OCI-LY7 (cell line): ENCODE measurements at regions not wholly inside any gene's neighbourhood (a gene's known extent, or its start where the extent isn't known, plus 50 kb on each side); places are given as distances from the start of the nearest gene placed in this dataset.

Experiments used
- BruUV-seq: library from RNA; stranded (reverse); fragments of 400-500 nt; replicated peaks from 2 replicates; lab custom pipeline; 2021; lab: Mats Ljungman, UMichigan
- CTCF ChIA-PET: fragments of 300-600 bp; sonication (Branson Sonifier 250); formaldehyde crosslinking; loops from one replicate; lab custom pipeline; 2022; ENCODE audit warnings: antibody characterized with exemption; ENCODE audit not compliant: unreplicated experiment; lab: Charles Lee
- POLR2A ChIA-PET: fragments of 300-600 bp; sonication (Branson Sonifier 250); formaldehyde crosslinking; loops from one replicate; lab custom pipeline; 2022; ENCODE audit warnings: antibody characterized with exemption; lab: Charles Lee
- DNase-seq: peaks from one replicate; pipeline ENCODE4 v3.0.0-alpha.2; 2015; ENCODE audit warnings: low spot score
- H2AFZ ChIP-seq: fragments of 200-600 bp; sonication (generic), shearing (Covaris generic); 2 replicates; pipeline ENCODE4 v1.6.1; 2014; ENCODE audit warnings: mild to moderate bottlenecking, antibody characterized with exemption, low read length, moderate library complexity
- H3K27ac ChIP-seq: fragments of 200-600 bp; sonication (generic); 2 replicates; pipeline ENCODE4 v1.5.1; 2014; ENCODE audit warnings: mixed run types, low read depth, mild to moderate bottlenecking, moderate library complexity, low read length, inconsistent platforms; ENCODE audit not compliant: poor library complexity, severe bottlenecking
- H3K36me3 ChIP-seq: fragments of 200-600 bp; sonication (generic); 2 replicates; pipeline ENCODE4 v1.6.1; 2014; ENCODE audit warnings: mild to moderate bottlenecking, antibody characterized with exemption, low read length, moderate library complexity, mixed read lengths; ENCODE audit not compliant: insufficient read depth
- H3K4me1 ChIP-seq: fragments of 200-600 bp; sonication (generic); 2 replicates; pipeline ENCODE4 v1.5.1; 2014; ENCODE audit warnings: mild to moderate bottlenecking, low read length; ENCODE audit not compliant: insufficient read depth, poor library complexity, severe bottlenecking
- H3K4me2 ChIP-seq: fragments of 200-600 bp; sonication (generic); 2 replicates; pipeline ENCODE4 v1.6.1; 2014; ENCODE audit warnings: mild to moderate bottlenecking, low read length
- H3K4me3 ChIP-seq: fragments of 200-600 bp; sonication (generic); 2 replicates; pipeline ENCODE4 v1.5.1; 2014; ENCODE audit warnings: mild to moderate bottlenecking, low read depth, low read length; ENCODE audit not compliant: poor library complexity, severe bottlenecking
- H3K79me2 ChIP-seq: fragments of 200-600 bp; sonication (generic); 2 replicates; pipeline ENCODE4 v1.6.1; 2016; ENCODE audit warnings: low read depth, mild to moderate bottlenecking, low read length, moderate library complexity, mixed read lengths; ENCODE audit not compliant: insufficient read depth
- H3K9me2 ChIP-seq: fragments of 200-600 bp; sonication (generic); 2 replicates; pipeline ENCODE4 v1.6.1; 2016; ENCODE audit warnings: mild to moderate bottlenecking, low read length, mixed read lengths; ENCODE audit not compliant: insufficient read depth
- H3K9me3 ChIP-seq: fragments of 200-600 bp; sonication (generic); 2 replicates; pipeline ENCODE4 v1.6.1; 2014; ENCODE audit warnings: mild to moderate bottlenecking, mixed run types, low read length, mixed read lengths
- H4K20me1 ChIP-seq: fragments of 200-600 bp; sonication (generic); 2 replicates; pipeline ENCODE4 v1.6.1; 2014; ENCODE audit warnings: mild to moderate bottlenecking, antibody characterized with exemption, low read length, moderate library complexity, mixed read lengths; ENCODE audit not compliant: insufficient read depth
- EZH2phosphoT487 ChIP-seq: fragments of 200-600 bp; sonication (generic); IDR thresholded peaks from 2 replicates; pipeline ENCODE4 v1.6.1; 2018; ENCODE audit warnings: low read depth, borderline replicate concordance, mild to moderate bottlenecking, mixed run types, antibody characterized with exemption, low read length, moderate library complexity, mixed read lengths
- intact Hi-C: fragments of 100-400 bp; cut with micrococcal nuclease; formaldehyde crosslinking; loops from one replicate; pipeline ENCODE4 v1.10.0; 2022; ENCODE audit not compliant: unreplicated experiment
- TF ChIP-seq, protein P1 (sequence below): fragments of 200-600 bp; sonication (generic); conservative IDR thresholded peaks from 2 replicates; pipeline ENCODE4 v1.5.1; 2014; ENCODE audit warnings: mild to moderate bottlenecking, antibody characterized with exemption, low read length, moderate library complexity, mixed read lengths

GRCh38 chr3:34175636-34176176, 377.3 kb downstream of the PDCD6IP start:
- POLR2A ChIA-PET: interaction anchor here (0.7 kb wide), 1 partner anchor 11 kb away, joined by 3 read pairs; no protein-coding TSS in a partner anchor
- peak; percentile 12 for DNase-seq
- CTCF ChIA-PET: no interaction called here

GRCh38 chr3:34176723-34177122, 378.3 kb downstream of the PDCD6IP start:
- Histone ChIP-seq H4K20me1 (no peaks in the 10 kb centered on the region), H3K4me3 (no peak overlapping the region), H3K27ac (no peak overlapping the region), H2AFZ (peak overlapping the region; percentile 84; the same call in 1 of the 2 replicates), H3K4me2 (no peak overlapping the region), H3K9me3 (no peaks in the 10 kb centered on the region), H3K36me3 (no peaks in the 10 kb centered on the region), H3K9me2 (no peaks in the 10 kb centered on the region), H3K4me1 (peaks cover 10% of the 10 kb centered on the region), H3K79me2 (no peaks in the 10 kb centered on the region)
- TF ChIP-seq EZH2phosphoT487: no peak
- TF ChIP-seq, protein P1, sequence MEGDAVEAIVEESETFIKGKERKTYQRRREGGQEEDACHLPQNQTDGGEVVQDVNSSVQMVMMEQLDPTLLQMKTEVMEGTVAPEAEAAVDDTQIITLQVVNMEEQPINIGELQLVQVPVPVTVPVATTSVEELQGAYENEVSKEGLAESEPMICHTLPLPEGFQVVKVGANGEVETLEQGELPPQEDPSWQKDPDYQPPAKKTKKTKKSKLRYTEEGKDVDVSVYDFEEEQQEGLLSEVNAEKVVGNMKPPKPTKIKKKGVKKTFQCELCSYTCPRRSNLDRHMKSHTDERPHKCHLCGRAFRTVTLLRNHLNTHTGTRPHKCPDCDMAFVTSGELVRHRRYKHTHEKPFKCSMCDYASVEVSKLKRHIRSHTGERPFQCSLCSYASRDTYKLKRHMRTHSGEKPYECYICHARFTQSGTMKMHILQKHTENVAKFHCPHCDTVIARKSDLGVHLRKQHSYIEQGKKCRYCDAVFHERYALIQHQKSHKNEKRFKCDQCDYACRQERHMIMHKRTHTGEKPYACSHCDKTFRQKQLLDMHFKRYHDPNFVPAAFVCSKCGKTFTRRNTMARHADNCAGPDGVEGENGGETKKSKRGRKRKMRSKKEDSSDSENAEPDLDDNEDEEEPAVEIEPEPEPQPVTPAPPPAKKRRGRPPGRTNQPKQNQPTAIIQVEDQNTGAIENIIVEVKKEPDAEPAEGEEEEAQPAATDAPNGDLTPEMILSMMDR: no peak
- no peak for DNase-seq
- intact Hi-C loops: no loop called here
- CTCF ChIA-PET: no interaction called here
- POLR2A ChIA-PET: interaction anchor here (1.2 kb wide), 1 partner anchor 9 kb away, joined by 3 read pairs; no protein-coding TSS in a partner anchor
- no TSS peak for BruUV-seq

More at GRCh38 chr3:34175636-34176176, 377.3 kb downstream of the PDCD6IP start:
- Histone ChIP-seq H2AFZ (peak overlapping the region; percentile 84), H3K4me1 (peaks cover 10% of the 10 kb centered on the region), H3K27ac (no peak overlapping the region), H3K4me2 (peak overlapping the region; percentile 15), H3K79me2 (no peaks in the 10 kb centered on the region), H3K9me2 (no peaks in the 10 kb centered on the region), H4K20me1 (no peaks in the 10 kb centered on the region), H3K9me3 (no peaks in the 10 kb centered on the region), H3K36me3 (no peaks in the 10 kb centered on the region), H3K4me3 (no peak overlapping the region)
- BruUV-seq: no TSS peak
- intact Hi-C loops: no loop called here
- TF ChIP-seq, protein P1: no peak
- TF ChIP-seq EZH2phosphoT487: no peak

DNA sequence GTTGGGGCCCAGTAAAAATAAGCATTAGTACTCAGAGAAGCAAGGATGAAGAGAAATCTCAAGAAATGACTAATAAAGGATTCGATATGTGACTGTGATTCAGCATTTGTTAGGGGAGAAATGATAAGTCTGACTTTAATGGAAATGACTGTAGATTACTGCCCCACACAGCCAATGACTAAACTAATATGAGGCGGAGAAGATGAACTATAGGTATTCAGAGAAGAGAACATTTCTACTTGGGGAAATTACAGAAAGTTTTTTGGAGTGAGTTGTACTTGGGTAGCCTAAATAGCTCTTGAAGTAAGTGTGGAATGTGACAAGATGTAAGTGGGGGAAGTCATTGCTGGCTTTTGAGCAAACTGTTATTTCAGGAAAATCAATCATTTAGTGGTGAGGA, 380.0 kb downstream of the PDCD6IP start:
- H2AFZ ChIP-seq: no peak overlapping the region; the same call in 1 of the 2 replicates
- TF ChIP-seq, protein P1: no peak
- no peak for TF ChIP-seq EZH2phosphoT487
- no peaks in the 10 kb centered on the region for H3K9me3 ChIP-seq
- no peaks in the 10 kb centered on the region for H3K79me2 ChIP-seq
- ChIA-PET POLR2A (interaction anchor here (0.5 to 1.2 kb wide), 2 partner anchors 34 to 337 kb away, joined by 3 read pairs; no protein-coding TSS in a partner anchor), CTCF (no interaction called here)
- H3K4me3 ChIP-seq: no peak overlapping the region
- no TSS peak for BruUV-seq
- intact Hi-C loops: no loop called here
- H3K27ac ChIP-seq: no peak overlapping the region
- no peak for DNase-seq
- H3K36me3 ChIP-seq: no peaks in the 10 kb centered on the region
- no peak overlapping the region for H3K4me2 ChIP-seq
- H4K20me1 ChIP-seq: no peaks in the 10 kb centered on the region
- H3K9me2 ChIP-seq: no peaks in the 10 kb centered on the region
- H3K4me1 ChIP-seq: peaks cover 10% of the 10 kb centered on the region
